Neural cell (in vitro differentiated cells): ENCODE measurements at regions not wholly inside any gene's neighbourhood (a gene's known extent, or its start where the extent isn't known, plus 50 kb on each side); places are given as distances from the start of the nearest gene placed in this dataset.

Experiments
- H2AFZ ChIP-seq: fragments of 200-600, 300-800 bp; sonication (generic), shearing (Covaris generic); 2 replicates; pipeline ENCODE4 v1.6.0; 2014; ENCODE audit warnings: low read depth, mild to moderate bottlenecking, antibody characterized with exemption, low read length, moderate library complexity
- H3F3A ChIP-seq: fragments of 200-600 bp; shearing (Covaris generic); 2 replicates; pipeline ENCODE4 v1.6.1; 2016; ENCODE audit warnings: mild to moderate bottlenecking, moderate library complexity, mixed read lengths, antibody characterized with exemption, low read length; ENCODE audit not compliant: insufficient read depth, poor library complexity, severe bottlenecking
- H3K27ac ChIP-seq: fragments of 200-600, 300-800 bp; sonication (generic), shearing (Covaris generic); 2 replicates; pipeline ENCODE4 v1.5.1; 2014; ENCODE audit warnings: mild to moderate bottlenecking, low read length, moderate library complexity
- H3K27me3 ChIP-seq: fragments of 300-800, 200-600 bp; sonication (generic), shearing (Covaris generic); 2 replicates; pipeline ENCODE4 v1.6.0; 2014; ENCODE audit warnings: mild to moderate bottlenecking, low read depth, low read length, moderate library complexity; ENCODE audit not compliant: insufficient read depth
- H3K36me3 ChIP-seq: fragments of 300-800, 200-600 bp; sonication (generic), shearing (Covaris generic); 2 replicates; pipeline ENCODE4 v1.5.1; 2014; ENCODE audit warnings: mild to moderate bottlenecking, antibody characterized with exemption, low read length, moderate library complexity; ENCODE audit not compliant: insufficient read depth
- H3K4me2 ChIP-seq: fragments of 300-800, 200-600 bp; sonication (generic), shearing (Covaris generic); 2 replicates; pipeline ENCODE4 v1.6.0; 2014; ENCODE audit warnings: mild to moderate bottlenecking, low read length
- H3K4me3 ChIP-seq: fragments of 300-800, 200-600 bp; sonication (generic), shearing (Covaris generic); 2 replicates; pipeline ENCODE4 v1.5.1; 2014; ENCODE audit warnings: mild to moderate bottlenecking, low read length, moderate library complexity
- H3K79me2 ChIP-seq: fragments of 200-600 bp; shearing (Covaris generic); replicated peaks from 2 replicates; pipeline ENCODE4 v1.6.0; 2014; ENCODE audit warnings: mild to moderate bottlenecking, low read length, moderate library complexity; ENCODE audit not compliant: insufficient read depth
- H3K9ac ChIP-seq: fragments of 300-800, 200-600 bp; sonication (generic), shearing (Covaris generic); 2 replicates; pipeline ENCODE4 v1.6.1; 2016; ENCODE audit warnings: mild to moderate bottlenecking, low read length, mixed read lengths
- H3K9me2 ChIP-seq: fragments of 200-600 bp; shearing (Covaris generic); 2 replicates; pipeline ENCODE4 v1.6.1; 2016; ENCODE audit warnings: mild to moderate bottlenecking, low read length, mixed read lengths; ENCODE audit not compliant: insufficient read depth
- H3K9me3 ChIP-seq: fragments of 200-600, 300-800 bp; sonication (generic), shearing (Covaris generic); 2 replicates; pipeline ENCODE4 v1.6.1; 2016; ENCODE audit warnings: mild to moderate bottlenecking, mixed run types, low read length, moderate library complexity, mixed read lengths
- H4K20me1 ChIP-seq: fragments of 200-600 bp; shearing (Covaris generic); 2 replicates; pipeline ENCODE4 v1.6.1; 2016; ENCODE audit warnings: mild to moderate bottlenecking, mixed run types; ENCODE audit not compliant: insufficient read depth
- CTCF ChIP-seq: fragments of 450-650 bp; IDR thresholded peaks from 2 replicates; pipeline ENCODE4 v1.5.1; 2014; ENCODE audit warnings: antibody characterized with exemption, mild to moderate bottlenecking, moderate library complexity; ENCODE audit not compliant: poor library complexity, severe bottlenecking
- EP300 ChIP-seq: fragments of 450-650 bp; conservative IDR thresholded peaks from 2 replicates; pipeline ENCODE4 v1.6.1; 2014; ENCODE audit warnings: antibody characterized with exemption, mild to moderate bottlenecking, moderate library complexity; ENCODE audit not compliant: poor library complexity, severe bottlenecking
- EZH2 ChIP-seq: fragments of 200-600, 300-800 bp; shearing (Covaris generic), sonication (generic); IDR thresholded peaks from 2 replicates; pipeline ENCODE4 v1.6.1; 2014; ENCODE audit warnings: antibody characterized with exemption, low read length, borderline replicate concordance, mild to moderate bottlenecking; ENCODE audit not compliant: insufficient read depth, poor library complexity, severe bottlenecking
- MXI1 ChIP-seq: fragments of 450-650 bp; conservative IDR thresholded peaks from 2 replicates; pipeline ENCODE4 v1.6.1; 2014; ENCODE audit warnings: antibody characterized with exemption, mild to moderate bottlenecking; ENCODE audit not compliant: poor library complexity, severe bottlenecking
- POLR2AphosphoS5 ChIP-seq: IDR thresholded peaks from 2 replicates; pipeline ENCODE4 v1.6.1; 2012
- RAD21 ChIP-seq: fragments of 450-650 bp; conservative IDR thresholded peaks from 2 replicates; pipeline ENCODE4 v1.6.1; 2014; ENCODE audit warnings: antibody characterized with exemption, mild to moderate bottlenecking, moderate library complexity
- REST ChIP-seq: IDR thresholded peaks from 2 replicates; pipeline ENCODE4 v1.6.1; 2012; ENCODE audit warnings: borderline replicate concordance
- SMC3 ChIP-seq: fragments of 450-650 bp; conservative IDR thresholded peaks from 2 replicates; pipeline ENCODE4 v1.6.1; 2014; ENCODE audit warnings: antibody characterized with exemption, mild to moderate bottlenecking, moderate library complexity; ENCODE audit not compliant: poor library complexity
- TAF1 ChIP-seq: IDR thresholded peaks from 2 replicates; pipeline ENCODE4 v1.6.1; 2012; ENCODE audit warnings: low read depth

- no peak overlapping the region for H2AFZ ChIP-seq
- H3K27ac ChIP-seq, result no peak overlapping the region
- H3K9me2 ChIP-seq, result no peaks in the 10 kb centered on the region
- no peaks in the 10 kb centered on the region for H3K79me2 ChIP-seq
- H3K9ac ChIP-seq, result no peak overlapping the region
- H3K9me3 ChIP-seq, result no peaks in the 10 kb centered on the region
- no peaks in the 10 kb centered on the region for H3F3A ChIP-seq
- no peak overlapping the region for H3K4me3 ChIP-seq
- H4K20me1 ChIP-seq, result no peaks in the 10 kb centered on the region
- H3K36me3 ChIP-seq, result no peaks in the 10 kb centered on the region
- TF ChIP-seq POLR2AphosphoS5, result no peak
- TF ChIP-seq EP300, result no peak
- TF ChIP-seq CTCF, result no peak
- TF ChIP-seq SMC3, result no peak
- TF ChIP-seq EZH2, result no peak
- TF ChIP-seq TAF1, result no peak
- no peak for TF ChIP-seq MXI1
- TF ChIP-seq RAD21, result no peak
- no peak for TF ChIP-seq REST
- H3K4me2 ChIP-seq, result no peak overlapping the region
- H3K27me3 ChIP-seq, result no peaks in the 10 kb centered on the region
These were observed 423.0 kb downstream of the IRS1 start for GRCh38 chr2:226376516-226377180.

DNA sequence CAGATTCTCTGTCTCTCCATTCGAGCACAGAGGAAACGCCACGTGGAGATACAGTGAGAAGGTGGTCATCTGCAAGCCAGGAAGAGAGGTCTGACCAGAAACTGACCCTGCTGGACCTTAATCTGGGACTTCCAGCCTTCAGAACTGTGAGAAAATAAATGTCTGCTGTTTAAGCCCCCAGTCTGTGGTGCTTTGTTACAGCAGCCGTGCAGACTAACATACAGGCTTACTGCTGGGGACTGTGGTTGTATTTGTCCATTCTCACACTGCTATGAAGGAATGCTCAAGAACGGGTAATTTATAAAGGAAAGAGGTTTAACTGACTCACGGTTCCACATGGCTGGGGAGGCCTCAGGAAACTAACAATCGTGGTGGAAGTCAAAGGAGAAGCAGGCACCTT is 432.7 kb downstream of the IRS1 start:
- Histone ChIP-seq H3K9ac (no peak overlapping the region), H3F3A (no peaks in the 10 kb centered on the region), H3K36me3 (no peaks in the 10 kb centered on the region), H4K20me1 (no peaks in the 10 kb centered on the region), H3K4me2 (no peak overlapping the region), H3K27me3 (no peaks in the 10 kb centered on the region), H3K4me3 (no peak overlapping the region), H2AFZ (no peak overlapping the region), H3K9me2 (no peaks in the 10 kb centered on the region), H3K27ac (no peak overlapping the region), H3K9me3 (no peaks in the 10 kb centered on the region), H3K79me2 (no peaks in the 10 kb centered on the region)
- no peak for TF ChIP-seq EP300
- no peak for TF ChIP-seq SMC3
- TF ChIP-seq MXI1, result no peak
- no peak for TF ChIP-seq REST
- TF ChIP-seq RAD21, result no peak
- TF ChIP-seq CTCF, result no peak
- no peak for TF ChIP-seq EZH2
- TF ChIP-seq TAF1, result no peak
- TF ChIP-seq POLR2AphosphoS5, result no peak
